GM19395 (cell line): ENCODE measurements at regions not wholly inside any gene's neighbourhood (a gene's known extent, or its start where the extent isn't known, plus 50 kb on each side); places are given as distances from the start of the nearest gene placed in this dataset.
"Not testable (repeated sequence)": the region's sequence is repeated elsewhere in the genome, so short reads cannot be mapped to it uniquely, and the experiment has no call there.

Experiments
- ATAC-seq: cut with Tn5 transposase; IDR thresholded peaks from one replicate; pipeline ENCODE4 v1.9.1; 2021; ENCODE audit warnings: mild to moderate bottlenecking, moderate library complexity; ENCODE audit not compliant: unreplicated experiment

DNA sequence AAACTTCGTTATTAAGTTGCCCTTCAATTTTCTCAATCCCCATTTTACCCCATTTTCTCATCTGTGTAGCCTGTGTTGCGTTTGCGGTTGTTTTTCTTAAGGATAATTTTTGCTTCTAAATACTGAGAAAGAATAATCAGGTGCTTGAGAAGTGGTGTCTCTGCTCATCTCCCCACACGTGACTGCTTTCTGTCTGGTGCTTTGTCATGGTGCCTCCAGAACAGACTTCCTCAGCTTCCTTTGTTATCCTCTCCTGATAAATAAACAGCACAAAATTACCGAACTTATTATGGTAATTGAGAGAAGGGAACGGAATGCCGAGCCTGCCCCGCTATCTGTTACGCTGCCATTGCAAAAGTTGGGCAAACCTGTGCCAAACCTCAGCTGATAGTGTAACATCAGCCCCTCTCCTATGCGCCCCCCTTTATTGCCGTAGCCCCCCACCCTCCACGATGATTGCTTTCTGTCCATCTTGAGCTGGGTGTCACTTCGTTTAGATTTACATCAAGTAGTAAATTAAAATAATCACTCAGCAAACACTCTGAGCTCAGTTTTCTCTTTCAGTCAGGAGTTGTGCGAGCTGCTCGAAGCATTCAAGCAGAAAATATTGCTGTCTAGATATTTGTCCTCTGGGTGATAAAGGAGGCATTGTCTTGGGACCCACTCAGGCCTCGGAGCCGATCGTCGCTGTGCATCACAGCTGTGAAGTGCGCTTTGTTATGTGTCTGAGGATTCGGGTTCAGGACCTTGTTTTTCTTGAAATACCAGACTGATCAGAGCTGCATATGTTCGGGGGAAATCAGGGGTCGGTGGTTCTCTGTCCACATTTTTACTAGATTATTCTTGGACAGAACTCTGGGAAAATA, 1008.5 kb upstream of the FANCL start:
- ATAC-seq = no peak

DNA sequence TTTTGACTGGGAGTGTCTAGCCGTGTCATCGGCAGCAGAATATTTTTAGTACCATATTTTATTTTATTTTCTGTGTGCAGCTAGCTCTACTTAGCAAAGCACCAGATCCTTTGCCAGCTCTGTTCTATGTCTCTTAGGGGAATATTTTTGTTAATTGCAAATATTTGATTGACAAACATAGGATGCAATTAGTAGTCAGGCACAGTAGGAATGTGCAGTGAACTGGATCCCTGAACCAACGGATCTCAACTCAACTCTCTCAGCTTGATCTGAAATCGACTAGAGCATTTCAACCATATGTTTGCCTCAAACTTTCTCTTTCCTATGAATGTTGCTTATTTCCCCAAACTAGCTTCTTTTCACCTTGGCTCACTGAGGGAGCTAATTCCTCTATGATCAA, 998.0 kb upstream of the FANCL start:
- ATAC-seq = no peak

DNA sequence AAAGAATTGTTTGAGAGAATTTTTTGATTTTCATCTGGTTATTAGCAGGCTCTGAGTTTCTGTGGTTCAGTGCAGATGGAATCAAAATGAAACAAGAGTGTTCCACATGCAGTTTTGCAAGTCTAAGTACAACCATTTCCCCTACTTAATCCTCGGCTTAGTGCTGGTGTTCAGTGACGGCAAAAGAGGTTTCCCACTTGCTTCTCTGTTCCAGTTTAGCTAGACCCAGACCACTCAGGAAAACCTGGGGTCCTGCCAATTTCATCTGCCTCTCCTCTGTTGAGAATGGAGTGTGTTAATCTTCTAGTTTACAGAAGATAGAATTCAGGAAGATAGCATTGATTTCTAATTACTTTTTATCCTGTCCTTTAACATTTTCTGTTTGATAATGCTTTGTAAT, 996.2 kb upstream of the FANCL start:
- no peak for ATAC-seq

DNA sequence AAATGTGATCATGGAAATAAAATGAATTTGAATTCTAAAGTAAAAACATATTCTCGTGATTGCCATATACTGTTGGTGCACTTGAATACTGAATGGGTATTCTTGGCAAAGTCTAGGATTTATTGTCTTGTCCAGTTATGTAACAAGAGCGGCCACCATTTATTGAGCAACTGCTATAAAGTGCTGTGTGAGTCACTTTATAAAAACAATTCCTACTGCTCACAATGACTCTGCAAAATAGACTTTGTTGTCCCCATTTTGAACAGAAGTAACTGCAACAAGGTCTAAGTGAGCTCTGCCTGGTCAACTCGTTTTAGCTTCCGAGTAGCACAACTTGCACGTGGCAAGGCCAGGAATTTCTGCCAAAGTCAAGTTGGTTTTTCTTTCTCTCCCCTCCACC, 995.6 kb upstream of the FANCL start:
- ATAC-seq = no peak

DNA sequence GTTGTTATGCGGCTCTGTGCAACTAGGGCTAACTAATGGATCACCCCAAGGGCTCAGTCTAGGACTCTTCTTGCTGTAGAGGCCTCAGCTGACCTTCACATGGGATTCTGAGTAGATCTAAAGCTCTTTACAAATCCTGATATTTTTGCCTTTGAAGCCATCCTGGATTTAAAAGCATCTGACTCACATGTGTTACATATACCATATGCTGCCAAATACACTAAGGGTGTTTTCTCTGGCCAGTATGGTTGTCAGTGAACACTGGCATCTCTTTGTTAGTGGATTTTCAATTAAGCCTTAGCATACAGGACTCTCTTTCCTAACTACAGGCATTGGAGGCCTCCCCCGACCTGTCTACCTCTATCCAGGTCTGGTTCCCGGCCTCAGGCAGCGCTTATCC, 992.8 kb upstream of the FANCL start:
- no peak for ATAC-seq

DNA sequence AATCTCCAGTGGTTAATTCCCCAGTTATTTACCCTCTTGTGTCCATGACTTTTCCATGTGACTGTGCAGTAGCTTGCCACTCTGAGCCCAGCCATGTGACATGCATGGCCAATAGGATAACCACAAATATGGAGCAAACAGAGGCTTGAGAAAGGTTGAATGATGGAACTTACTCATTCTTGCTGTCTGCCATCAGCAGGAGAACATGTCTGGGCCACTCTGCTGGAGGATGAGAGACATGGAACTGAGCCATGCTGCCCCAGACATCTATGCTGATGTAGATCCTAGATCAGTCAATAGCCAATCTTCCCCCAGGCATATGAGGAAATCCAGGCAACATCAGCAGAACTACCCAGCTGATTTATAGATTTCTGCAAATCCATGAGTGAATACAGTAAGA, 992.3 kb upstream of the FANCL start:
- ATAC-seq = no peak

DNA sequence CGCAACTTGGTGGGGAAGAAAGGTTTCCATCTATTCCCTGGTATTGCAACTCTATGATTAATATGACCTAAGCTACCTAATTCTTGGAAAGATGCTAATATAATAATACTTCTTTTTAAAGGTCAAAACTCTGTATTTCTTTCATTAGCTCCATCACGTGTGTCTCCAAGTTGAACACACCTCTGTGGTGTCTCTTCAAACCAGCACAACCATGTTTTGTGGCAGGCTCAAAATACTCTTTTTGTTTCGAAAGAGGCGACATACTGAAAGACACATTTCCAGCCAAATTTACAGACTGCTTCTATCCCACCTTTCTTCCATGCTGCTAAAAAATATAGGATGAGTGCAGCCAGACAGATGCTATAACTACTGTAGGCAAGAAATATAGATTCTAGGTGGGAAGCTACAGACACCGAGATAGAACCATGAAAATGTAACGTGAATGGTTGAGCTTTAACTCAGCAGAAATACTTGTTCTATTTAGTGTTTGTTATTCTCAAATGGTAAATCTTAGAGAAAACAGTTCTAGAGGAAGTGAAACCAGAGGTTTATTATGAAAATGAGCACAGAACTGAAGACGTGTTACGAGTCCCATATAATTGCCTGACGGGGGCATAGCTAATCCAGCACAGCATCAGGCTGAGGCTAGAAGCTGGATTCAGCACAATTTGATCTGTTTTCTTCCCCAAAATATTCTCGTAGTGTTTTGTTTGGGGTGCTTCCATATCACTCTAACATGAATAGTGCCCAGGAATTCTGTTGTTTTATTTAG, 991.5 kb upstream of the FANCL start:
- ATAC-seq = peak; percentile 91

DNA sequence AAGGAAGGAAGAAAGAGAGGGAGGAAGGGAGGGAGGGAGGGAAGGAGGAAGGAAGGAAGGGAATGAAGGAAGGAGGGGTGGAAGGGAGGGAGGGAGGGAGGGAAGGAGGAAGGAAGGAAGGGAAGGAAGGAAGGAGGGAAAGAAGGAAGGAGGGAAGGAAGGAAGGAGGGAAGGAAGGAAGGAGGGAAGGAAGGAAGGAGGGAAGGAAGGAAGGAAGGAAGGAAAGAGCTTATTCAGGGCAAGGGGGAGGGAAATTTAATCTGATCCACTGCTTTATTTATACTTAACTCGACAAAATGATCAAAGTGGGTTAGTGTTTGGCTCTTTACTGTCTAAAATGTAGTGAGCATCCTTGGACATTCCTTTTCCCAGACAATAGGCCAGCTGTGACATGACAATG, 985.2 kb upstream of the FANCL start:
- ATAC-seq = not testable (repeated sequence)

DNA sequence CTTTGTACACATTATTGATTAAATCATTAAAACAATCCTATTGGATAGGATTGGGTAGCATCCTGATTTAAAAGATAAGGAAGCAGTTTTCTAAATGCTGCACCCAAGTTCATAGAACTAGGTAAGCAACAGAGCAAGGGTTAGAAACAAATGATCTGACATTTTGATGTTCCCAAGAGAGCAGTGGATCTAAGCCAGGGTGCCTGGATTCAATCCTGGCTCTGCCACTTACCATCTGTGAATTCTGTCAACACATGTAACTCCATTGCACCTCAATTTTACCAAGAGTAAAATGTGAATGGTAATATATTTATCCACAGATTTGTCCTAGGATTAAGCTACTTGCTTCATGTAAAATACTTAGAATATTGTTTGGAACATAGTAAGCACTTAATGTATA, 982.6 kb upstream of the FANCL start:
- no peak for ATAC-seq

DNA sequence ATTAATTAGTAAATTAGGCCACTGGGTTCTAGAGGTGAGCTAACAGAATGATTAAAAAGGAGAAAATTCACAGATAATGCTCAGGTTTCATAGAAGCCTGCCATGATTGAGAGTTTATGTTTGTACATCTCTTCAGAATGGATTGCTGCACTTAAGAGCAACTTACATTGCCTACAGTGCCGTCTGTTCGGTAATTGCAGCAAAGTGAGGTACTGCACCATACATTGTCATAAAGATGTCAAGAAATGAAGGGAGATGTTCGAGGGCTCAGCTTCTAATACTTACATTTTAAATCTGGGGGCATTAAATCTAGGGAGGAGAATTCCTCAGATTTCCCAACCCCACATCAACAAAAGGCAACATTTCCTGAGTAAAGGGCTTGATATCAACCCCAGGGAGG, 976.2 kb upstream of the FANCL start:
- ATAC-seq = no peak

DNA sequence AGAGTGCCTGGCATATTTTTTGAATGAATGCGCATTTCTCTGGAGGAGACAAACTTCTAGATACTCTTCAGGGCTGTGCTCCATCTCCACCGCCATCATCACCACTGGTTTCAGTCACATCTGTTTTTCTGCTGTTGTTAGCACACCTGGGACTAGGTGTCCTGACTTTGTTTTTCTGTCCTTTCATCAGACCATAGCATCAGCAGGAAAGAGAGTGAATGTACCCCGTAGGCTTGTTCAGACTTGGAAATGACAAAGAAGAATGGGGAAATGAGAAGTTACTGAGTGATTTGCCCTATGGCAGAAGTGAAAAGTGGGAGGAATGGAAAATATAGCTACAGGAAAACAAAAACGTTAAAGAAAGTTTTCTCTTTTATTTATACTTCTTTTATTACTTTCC, 965.2 kb upstream of the FANCL start:
- no peak for ATAC-seq

DNA sequence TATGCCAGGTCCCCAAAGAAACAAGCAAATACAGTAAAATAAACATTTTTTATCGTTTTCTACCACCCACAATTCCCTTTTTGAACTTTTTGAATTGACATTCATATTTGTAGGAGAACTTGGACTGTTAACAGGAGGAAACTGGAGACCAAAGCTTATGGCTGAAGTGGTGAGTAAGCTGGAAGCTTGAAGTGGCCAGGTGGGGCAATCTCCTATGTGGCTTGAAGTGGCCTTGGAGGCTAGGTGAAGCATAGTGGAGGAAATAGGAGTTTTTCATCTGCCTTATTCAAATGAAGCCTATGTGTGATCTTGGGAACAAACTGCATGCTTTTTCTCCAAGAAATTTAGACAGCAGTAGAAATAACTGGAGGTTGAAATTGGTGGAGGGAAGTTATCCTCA, 962.9 kb upstream of the FANCL start:
- no peak for ATAC-seq

DNA sequence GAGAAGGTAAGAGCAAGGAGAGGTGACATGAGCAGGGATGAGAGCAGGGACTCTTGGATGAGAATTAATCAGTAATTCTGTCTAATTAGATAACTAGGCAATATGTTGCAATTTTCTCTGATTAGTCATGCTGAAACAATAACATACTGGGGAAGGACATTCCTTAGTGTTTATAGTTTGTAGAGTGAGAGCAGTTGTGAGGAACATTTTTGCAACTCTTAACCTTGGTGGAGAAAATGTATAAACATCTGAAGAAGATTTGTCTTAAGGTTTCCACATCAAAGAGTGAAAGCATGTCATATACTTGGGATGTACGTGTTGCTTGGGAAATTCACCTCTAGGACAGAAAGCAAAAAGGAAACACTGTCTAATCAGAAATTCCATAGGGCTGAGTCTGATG, 955.4 kb upstream of the FANCL start:
- ATAC-seq = no peak

DNA sequence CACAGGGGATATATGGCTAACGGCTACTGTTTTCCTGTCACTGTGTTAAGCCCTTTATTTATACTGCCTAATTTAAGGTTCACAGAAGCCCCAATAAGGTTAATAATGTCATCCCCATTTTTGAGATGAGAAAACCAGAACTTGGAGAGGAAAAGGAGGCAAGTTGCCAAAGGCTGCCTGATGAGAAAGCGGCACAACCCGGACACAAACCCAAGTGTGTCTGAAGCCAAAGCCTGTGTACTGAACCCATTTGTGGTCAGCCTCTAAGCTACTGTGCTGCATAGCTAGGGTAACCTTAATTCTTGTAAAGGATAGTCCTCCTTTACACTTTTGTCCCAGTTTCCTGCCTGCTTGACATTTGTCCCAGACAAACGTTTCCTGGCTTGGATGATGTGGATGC, 954.7 kb upstream of the FANCL start:
- ATAC-seq = no peak

DNA sequence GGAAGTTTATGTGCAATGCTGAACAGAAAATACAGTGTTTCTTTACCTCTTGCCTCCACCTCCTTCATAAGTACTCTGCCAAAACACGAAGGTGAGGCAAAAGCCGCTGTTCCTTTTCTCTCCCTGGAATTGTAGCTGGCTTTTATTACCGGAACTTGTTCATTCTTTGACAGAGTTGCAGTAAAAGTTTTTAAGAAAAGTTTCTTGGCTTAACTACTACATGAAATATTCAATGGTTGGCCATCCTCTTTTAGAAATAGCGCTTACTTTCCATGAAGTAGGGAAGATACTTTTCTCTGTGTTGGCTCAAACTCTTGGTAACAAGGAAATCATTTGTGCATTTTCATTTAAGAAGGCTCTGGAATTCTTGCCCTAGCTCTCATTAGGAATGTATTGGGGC, 950.7 kb upstream of the FANCL start:
- ATAC-seq = no peak

DNA sequence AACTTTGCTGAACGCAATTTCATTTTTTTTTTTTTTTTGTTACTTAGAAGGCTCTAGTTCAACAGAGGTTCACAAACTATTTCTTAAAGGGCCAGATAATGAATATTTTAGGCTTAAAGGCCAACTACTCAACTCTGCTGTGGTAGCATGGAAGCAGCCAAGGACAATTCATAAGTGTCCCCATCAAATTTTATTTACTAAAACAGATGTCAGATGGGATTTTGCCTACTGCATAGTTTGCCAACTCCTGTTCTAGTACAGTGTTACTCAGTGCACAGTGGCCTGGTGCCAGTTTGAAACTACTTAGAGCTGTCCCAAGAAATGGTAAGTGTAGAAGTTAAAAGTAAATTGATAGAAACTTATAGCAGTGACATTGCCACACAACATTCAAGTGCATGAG, 949.4 kb upstream of the FANCL start:
- ATAC-seq = no peak

DNA sequence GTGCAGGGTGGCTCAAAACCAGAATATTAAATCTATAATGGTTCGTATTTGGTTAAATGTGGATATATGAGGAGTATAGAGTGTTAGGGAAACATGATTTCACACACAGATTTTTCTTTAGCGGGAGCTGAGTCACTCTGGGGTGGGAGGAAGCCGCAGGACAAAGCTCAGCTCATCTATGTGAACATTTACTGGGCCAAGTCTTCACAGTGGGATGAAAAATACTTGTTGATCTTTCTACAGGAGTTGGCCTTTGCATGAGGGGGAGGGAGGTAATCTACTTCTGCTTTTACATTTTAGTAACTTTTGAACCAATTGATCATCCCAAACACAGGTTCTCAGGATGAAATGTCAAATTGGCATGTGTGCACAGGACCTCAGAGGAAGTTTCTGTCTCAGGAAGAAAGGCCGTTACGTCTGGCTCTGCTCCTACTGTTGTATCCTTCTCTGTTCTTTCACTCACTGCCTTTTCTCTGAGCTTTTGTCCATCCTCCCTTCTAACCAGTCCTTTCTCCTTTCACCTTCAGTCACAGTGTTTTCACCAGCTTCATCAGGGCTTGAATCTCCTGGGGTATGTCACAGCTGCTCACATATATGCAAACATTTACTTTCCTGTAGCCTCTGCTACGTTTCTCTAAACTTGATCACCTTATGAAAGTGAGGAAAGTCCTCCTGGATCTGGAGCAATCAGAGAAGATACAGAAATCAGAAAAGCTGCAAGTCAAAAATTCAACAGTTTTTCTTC, 943.3 kb upstream of the FANCL start:
- ATAC-seq = no peak

DNA sequence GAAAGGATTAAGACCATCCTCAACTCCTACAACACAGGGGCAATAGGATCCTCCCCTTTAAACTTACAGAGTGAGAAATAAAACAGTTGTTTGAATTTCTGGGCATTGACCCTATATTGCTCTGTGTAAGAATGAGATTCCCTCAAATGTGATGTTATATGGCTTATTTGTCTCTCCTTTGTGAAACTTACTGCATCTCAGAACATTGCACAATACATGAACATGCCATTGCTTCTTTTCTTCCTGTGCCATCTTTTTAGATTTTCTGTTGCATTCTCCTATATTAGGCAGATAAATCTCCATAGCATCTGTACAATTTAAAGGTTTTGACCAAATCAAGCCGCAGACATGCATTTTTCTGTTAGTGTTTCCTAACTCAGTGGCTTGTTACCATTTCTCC, 941.9 kb upstream of the FANCL start:
- ATAC-seq = no peak

DNA sequence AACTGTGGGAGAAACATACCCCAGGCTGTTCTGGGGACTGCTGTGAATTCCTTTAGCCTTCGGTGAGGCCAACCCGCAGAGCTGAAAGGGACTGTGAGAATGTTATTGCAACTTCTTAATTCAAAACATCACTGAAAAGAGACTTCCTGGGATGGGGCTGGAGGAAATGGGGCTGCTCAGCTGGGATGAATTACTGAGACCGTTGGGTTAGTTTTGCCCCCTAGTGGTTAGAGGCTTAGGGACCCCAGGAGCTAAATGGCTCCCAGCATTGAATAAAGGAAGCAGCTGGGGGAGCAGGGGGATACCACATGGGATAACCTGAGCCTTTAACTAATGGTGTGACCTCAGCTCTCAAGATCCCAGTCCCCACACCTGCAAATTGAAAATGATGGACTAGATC, 941.1 kb upstream of the FANCL start:
- peak; percentile 61 for ATAC-seq

DNA sequence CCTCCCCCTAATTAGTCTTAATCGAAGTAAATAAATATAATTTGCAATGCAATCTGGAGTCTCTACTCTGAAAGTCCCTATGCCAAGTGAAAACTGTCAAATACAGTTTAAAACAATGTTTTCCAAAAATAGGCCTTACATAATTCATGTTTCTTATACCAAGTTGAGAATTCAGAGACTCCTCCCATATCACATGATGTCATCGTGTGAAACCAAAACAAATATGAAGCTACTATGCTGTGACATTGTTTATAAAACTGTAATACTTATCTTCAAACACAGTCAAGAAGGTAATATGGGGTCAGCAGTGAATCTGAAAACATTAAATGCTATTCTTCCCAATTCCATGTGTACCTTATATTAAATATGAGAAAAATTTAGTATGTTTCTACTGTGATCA, 940.2 kb upstream of the FANCL start:
- no peak for ATAC-seq

DNA sequence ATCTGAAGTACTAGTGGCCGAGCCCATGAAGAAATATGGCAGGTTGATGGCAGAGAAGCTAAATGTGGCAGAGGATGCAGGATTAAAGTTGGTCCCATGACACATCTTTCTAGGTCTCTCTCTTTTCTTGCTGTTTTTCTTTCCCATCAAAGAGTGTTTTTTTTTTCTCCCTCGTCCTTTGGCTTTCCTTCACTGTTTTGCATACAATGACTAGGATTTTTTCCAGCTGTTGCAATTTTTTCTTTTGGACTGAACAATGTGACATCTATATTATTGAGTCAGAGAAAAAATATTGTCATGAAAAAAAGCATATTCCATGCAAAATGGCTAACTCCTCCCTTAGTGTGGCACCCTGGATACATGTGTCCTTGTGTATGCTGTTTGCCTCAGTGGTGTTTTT, 939.5 kb upstream of the FANCL start:
- no peak for ATAC-seq

DNA sequence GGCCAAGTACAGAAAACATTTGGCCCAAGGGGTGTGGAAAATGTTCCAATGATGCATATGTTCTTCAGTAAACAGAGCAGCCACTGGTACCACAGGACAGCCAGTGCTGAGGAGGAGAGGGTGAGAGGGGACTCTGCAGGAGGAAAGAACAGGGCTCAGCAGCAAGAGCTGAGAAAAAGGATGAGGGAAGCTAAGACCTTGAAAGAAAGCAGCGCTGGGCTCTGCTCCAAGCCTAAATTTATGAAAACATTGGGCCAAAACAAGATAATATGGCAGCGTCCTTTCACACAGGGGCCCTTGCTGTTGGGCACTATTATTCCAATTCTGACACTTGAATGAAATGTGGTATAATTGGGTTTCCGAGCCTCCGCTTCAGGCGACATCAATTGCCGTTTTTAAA, 939.0 kb upstream of the FANCL start:
- ATAC-seq = no peak
